ENCODE measurements at regions not wholly inside any gene's neighbourhood (a gene's known extent, or its start where the extent isn't known, plus 50 kb on each side); places are given as distances from the start of the nearest gene placed in this dataset.

DNA sequence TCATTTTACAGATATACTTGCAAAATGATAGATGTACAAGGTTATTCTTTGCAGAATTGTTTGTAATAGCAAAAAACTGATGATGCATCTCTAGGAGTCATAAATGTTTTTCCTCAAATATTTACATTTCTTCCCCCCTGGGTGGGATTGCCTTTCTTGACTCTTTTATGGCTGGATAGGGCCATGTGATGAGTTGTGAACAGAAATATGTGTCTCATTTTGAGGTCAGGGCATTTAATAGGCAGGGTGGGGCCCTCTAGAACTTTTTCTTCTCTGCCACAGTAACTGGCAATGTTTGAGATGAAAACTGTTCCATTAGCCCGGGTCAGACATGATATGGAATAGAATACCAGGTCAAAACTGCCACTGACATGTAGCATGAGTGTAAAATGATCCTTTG is 159.5 kb upstream of the SYNCRIP start:
- H3K4me3 ChIP-seq (ENCODE audit: control insufficient read depth, low read depth, low read length): no peak overlapping the region
- no peak for DNase-seq (ENCODE audit: low read depth)
- TF ChIP-seq, protein P1, sequence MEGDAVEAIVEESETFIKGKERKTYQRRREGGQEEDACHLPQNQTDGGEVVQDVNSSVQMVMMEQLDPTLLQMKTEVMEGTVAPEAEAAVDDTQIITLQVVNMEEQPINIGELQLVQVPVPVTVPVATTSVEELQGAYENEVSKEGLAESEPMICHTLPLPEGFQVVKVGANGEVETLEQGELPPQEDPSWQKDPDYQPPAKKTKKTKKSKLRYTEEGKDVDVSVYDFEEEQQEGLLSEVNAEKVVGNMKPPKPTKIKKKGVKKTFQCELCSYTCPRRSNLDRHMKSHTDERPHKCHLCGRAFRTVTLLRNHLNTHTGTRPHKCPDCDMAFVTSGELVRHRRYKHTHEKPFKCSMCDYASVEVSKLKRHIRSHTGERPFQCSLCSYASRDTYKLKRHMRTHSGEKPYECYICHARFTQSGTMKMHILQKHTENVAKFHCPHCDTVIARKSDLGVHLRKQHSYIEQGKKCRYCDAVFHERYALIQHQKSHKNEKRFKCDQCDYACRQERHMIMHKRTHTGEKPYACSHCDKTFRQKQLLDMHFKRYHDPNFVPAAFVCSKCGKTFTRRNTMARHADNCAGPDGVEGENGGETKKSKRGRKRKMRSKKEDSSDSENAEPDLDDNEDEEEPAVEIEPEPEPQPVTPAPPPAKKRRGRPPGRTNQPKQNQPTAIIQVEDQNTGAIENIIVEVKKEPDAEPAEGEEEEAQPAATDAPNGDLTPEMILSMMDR (IDR thresholded peaks at IDR 0.05; ENCODE audit: control insufficient read depth, insufficient read depth, low read depth, low read length, missing control alignments): no peak

DNA sequence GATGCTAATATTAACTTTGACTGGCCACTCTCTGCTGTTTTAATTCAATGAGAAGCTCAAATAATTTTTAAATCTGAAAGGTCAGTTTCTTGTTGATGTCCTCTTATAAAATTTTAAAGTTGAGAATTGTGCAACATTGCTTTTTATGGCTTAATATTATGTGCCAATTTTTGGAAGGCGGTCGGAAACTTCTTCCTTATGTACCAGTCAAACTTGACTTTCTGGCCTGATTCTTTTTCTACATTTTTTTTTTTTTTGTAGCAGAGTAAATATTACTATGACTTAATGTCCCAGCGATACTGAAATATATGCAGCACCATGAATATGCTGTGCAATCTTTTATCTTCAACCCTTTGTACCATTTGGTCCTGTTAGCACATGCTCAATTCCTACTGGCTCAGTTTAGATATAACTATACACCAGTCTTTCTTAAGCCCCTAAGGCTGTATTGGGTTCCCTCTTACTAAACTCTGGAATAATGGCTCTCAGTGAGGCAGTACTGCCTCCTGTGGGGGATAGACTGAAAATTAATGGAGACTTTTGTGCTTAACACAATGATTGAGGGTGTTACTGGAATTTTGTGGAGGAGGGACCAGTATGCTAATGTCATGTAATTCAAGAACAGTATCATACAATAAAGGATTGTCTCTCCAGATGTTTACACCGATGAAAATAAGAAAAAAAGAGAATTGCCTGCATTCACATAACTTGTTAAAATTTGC is 156.4 kb upstream of the SYNCRIP start:
- no peak for DNase-seq (ENCODE audit: low read depth)
- no peak overlapping the region for H3K4me3 ChIP-seq (ENCODE audit: control insufficient read depth, low read depth, low read length)
- TF ChIP-seq, protein P1 (IDR thresholded peaks at IDR 0.05; ENCODE audit: control insufficient read depth, insufficient read depth, low read depth, low read length, missing control alignments): no peak

DNA sequence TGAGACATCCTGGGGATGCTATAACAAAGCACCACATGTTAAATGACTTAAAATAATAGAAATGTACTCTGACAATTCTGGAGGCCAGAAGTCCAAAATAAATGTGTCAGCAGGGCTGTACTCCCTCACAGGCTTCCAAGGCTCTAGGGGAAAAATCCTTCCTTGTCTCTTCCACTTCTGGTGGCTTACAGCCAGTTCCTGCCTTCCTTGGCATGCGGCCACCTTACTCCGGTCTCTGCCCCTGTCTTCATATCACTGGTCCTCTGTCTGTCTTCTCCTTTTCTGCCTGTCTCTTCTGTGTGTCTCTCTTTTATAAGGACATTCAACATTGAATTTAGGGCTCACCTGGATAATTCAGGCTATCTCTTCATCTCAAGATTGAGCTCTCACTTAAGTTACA is 155.3 kb upstream of the SYNCRIP start:
- TF ChIP-seq, protein P1 (IDR thresholded peaks at IDR 0.05; ENCODE audit: control insufficient read depth, insufficient read depth, low read depth, low read length, missing control alignments): no peak
- no peak for DNase-seq (ENCODE audit: low read depth)
- H3K4me3 ChIP-seq (ENCODE audit: control insufficient read depth, low read depth, low read length): no peak overlapping the region

DNA sequence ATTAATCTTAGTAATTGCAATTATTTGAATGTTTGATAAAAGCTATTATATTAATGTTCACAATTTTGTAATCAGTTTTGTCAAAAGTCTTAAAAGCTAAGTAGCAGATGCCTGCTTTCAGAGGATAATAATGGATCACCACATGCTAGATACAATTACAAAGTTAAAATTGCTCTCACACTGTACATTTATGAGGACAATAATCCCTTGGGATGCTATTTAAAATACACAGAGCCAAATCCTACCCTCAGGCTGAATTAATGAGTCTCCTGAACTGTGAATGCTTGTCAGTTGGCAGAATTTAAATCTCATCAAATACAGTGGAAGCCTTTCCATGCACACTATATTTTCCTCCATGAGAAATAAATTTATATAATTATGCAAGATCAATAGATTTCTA is 153.3 kb upstream of the SYNCRIP start:
- H3K4me3 ChIP-seq (ENCODE audit: control insufficient read depth, low read depth, low read length): no peak overlapping the region
- no peak for DNase-seq (ENCODE audit: low read depth)
- TF ChIP-seq, protein P1 (IDR thresholded peaks at IDR 0.05; ENCODE audit: control insufficient read depth, insufficient read depth, low read depth, low read length, missing control alignments): no peak

DNA sequence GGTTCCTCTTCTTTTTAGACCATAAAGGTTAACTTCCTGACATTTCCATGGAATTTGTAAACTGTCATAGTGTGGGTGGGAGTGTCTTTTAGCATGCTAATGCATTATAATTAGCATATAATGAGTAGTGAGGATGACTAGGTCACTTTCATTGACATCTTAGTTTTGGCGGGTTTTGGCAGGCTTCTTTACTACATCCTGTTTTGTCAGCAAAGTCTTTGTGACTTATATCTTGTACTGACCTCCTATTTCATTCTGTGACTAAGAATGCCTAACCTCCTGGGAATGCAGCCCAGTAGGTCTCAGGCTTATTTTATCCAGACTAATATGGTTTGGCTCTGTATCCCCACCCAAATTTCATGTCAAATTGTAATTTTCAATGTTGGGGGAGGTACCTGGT is 149.6 kb upstream of the SYNCRIP start:
- DNase-seq (ENCODE audit: low read depth): no peak
- TF ChIP-seq, protein P1 (IDR thresholded peaks at IDR 0.05; ENCODE audit: control insufficient read depth, insufficient read depth, low read depth, low read length, missing control alignments): no peak

DNA sequence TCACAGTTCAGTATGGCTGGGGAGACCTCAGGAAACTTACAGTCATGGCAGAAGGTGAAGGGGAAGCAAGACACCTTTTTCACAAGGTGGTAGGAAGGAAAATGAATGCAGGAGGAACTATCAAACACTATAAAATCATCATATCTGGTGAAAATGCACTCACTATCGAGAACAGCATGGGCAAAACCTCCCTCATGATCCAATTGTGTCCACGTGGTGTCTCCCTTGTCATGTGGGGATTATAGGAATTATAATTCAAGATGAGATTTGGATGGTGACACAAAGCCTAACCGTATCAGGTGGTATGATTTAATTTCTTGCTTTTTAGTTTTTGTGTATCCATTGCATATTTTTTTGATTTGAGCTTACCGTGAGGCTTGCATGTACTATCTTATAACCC is 133.2 kb upstream of the SYNCRIP start:
- TF ChIP-seq, protein P1 (IDR thresholded peaks at IDR 0.05; ENCODE audit: control insufficient read depth, insufficient read depth, low read depth, low read length, missing control alignments): no peak

More for the DNA sequence above, 149.6 kb upstream of the SYNCRIP start:
- H3K4me3 ChIP-seq (ENCODE audit: control insufficient read depth, low read depth, low read length): no peak overlapping the region

More for the DNA sequence above, 133.2 kb upstream of the SYNCRIP start:
- no peak overlapping the region for H3K4me3 ChIP-seq (ENCODE audit: control insufficient read depth, low read depth, low read length)
- no peak for DNase-seq (ENCODE audit: low read depth)

Measured in AG09309 (cell line).